ENCODE measurements at regions not wholly inside any gene's neighbourhood (a gene's known extent, or its start where the extent isn't known, plus 50 kb on each side); places are given as distances from the start of the nearest gene placed in this dataset.

GRCh38 chr12:72723732-72724131 is 451.6 kb downstream of the TRHDE start:
- H3K4me1 Mint-ChIP-seq = no peaks in the 10 kb centered on the region
- intact Hi-C loops (cut with micrococcal nuclease) = no loop called here
- H3K36me3 Mint-ChIP-seq (ENCODE audit: low read depth) = no peaks in the 10 kb centered on the region
- CTCF ChIA-PET = no interaction called here
- H3K27me3 Mint-ChIP-seq = no peaks in the 10 kb centered on the region
- H3K4me3 Mint-ChIP-seq = no peak overlapping the region
- TF ChIP-seq CTCF (IDR thresholded peaks at IDR 0.05) = no peak
- H3K27ac Mint-ChIP-seq = no peak overlapping the region
- DNase-seq = no peak
- POLR2A ChIA-PET = no interaction called here
- peaks cover 2% of the 10 kb centered on the region for H3K9me3 Mint-ChIP-seq
- no peak for ATAC-seq (ENCODE audit: low read depth)

- ATAC-seq (ENCODE audit: low read depth) = no peak
- POLR2A ChIA-PET = no interaction called here
- no peak for TF ChIP-seq CTCF (IDR thresholded peaks at IDR 0.05)
- H3K4me1 Mint-ChIP-seq = no peaks in the 10 kb centered on the region
- H3K27me3 Mint-ChIP-seq = no peaks in the 10 kb centered on the region
- intact Hi-C loops (cut with micrococcal nuclease) = no loop called here
- H3K4me3 Mint-ChIP-seq = no peak overlapping the region
- H3K36me3 Mint-ChIP-seq (ENCODE audit: low read depth) = no peaks in the 10 kb centered on the region
- CTCF ChIA-PET = no interaction called here
- no peak overlapping the region for H3K27ac Mint-ChIP-seq
- no peak for DNase-seq
- peaks cover 12% of the 10 kb centered on the region for H3K9me3 Mint-ChIP-seq
These were observed 457.4 kb downstream of the TRHDE start for GRCh38 chr12:72729451-72730010.

- no peak for ATAC-seq (ENCODE audit: low read depth)
- no peaks in the 10 kb centered on the region for H3K36me3 Mint-ChIP-seq (ENCODE audit: low read depth)
- H3K27me3 Mint-ChIP-seq = no peaks in the 10 kb centered on the region
- ChIA-PET POLR2A (no interaction called here), CTCF (no interaction called here)
- TF ChIP-seq CTCF (IDR thresholded peaks at IDR 0.05) = no peak
- peaks cover 10% of the 10 kb centered on the region for H3K9me3 Mint-ChIP-seq
- no peak for DNase-seq
- intact Hi-C loops (cut with micrococcal nuclease) = no loop called here
- no peak overlapping the region for H3K27ac Mint-ChIP-seq
- H3K4me1 Mint-ChIP-seq = no peaks in the 10 kb centered on the region
- no peak overlapping the region for H3K4me3 Mint-ChIP-seq
These were observed 462.4 kb downstream of the TRHDE start for GRCh38 chr12:72734581-72734980.

GRCh38 chr12:72738811-72739210 is 466.6 kb downstream of the TRHDE start:
- Mint-ChIP-seq H3K27me3 (no peaks in the 10 kb centered on the region), H3K4me1 (no peaks in the 10 kb centered on the region), H3K27ac (no peak overlapping the region), H3K9me3 (peaks cover 17% of the 10 kb centered on the region), H3K4me3 (no peak overlapping the region), H3K36me3 (ENCODE audit: low read depth) (no peaks in the 10 kb centered on the region)
- ChIA-PET POLR2A (no interaction called here), CTCF (no interaction called here)
- no peak for DNase-seq
- no peak for ATAC-seq (ENCODE audit: low read depth)
- no peak for TF ChIP-seq CTCF (IDR thresholded peaks at IDR 0.05)
- intact Hi-C loops (cut with micrococcal nuclease) = no loop called here

GRCh38 chr12:72740064-72740463 is 467.9 kb downstream of the TRHDE start:
- peaks cover 14% of the 10 kb centered on the region for H3K9me3 Mint-ChIP-seq
- ChIA-PET CTCF (no interaction called here), POLR2A (no interaction called here)
- H3K27me3 Mint-ChIP-seq = no peaks in the 10 kb centered on the region
- intact Hi-C loops (cut with micrococcal nuclease) = no loop called here
- TF ChIP-seq CTCF (IDR thresholded peaks at IDR 0.05) = no peak
- DNase-seq = no peak
- H3K4me1 Mint-ChIP-seq = no peaks in the 10 kb centered on the region
- no peak overlapping the region for H3K27ac Mint-ChIP-seq
- no peak for ATAC-seq (ENCODE audit: low read depth)
- no peaks in the 10 kb centered on the region for H3K36me3 Mint-ChIP-seq (ENCODE audit: low read depth)
- no peak overlapping the region for H3K4me3 Mint-ChIP-seq

Measured in activated B cell treated with CpG ODN at 0.5 μM for 24 hours (primary cell).